GM19043 (cell line): ENCODE measurements at regions not wholly inside any gene's neighbourhood (a gene's known extent, or its start where the extent isn't known, plus 50 kb on each side); places are given as distances from the start of the nearest gene placed in this dataset.
"Not testable (repeated sequence)": the region's sequence is repeated elsewhere in the genome, so short reads cannot be mapped to it uniquely, and the experiment has no call there.

ENCODE experiments used
- ATAC-seq: cut with Tn5 transposase; IDR thresholded peaks from one replicate; pipeline ENCODE4 v1.9.1; 2021; ENCODE audit warnings: low read depth; ENCODE audit not compliant: unreplicated experiment

DNA sequence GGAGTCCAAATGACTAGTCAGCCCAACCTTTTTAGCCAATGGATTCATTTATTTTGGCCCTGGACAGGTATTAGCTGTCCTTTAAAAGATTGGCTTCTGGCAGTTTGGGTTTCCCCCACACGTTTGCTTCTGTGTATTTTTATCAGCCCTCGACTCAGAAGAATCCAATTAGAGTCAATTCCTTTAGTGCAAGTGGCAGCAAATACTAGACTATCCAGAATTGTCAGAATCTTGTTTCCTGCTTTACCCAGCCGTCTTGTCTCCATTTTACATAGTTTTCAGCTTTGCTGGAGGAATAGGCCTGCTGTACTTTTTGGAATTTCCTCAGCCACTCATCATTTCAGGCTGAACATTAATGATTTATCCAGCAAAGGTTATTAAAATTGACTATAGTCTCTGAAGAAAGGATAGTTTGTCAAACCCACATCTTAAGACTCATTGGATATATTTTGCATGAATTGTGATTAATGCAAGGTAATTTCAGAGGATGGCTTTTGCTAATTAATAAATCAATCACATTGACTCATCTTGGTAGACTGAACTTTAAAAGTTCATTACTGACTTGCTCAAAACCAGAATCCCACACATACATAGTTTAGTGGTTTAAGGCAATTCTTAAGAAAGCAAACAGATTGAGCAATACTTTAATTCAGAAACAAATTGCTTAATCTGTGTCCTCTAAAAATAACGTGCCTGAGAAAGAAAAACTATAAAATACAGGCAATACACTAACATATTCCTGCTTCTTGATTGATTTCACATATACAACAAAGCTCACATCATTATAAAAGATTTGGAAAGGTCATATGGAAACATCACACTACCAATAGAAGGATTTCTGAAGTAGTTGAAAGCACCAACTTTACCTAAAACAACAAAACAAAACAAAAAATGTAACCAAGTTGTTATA is 62.9 kb upstream of the ZNF217 start:
- ATAC-seq: no peak

DNA sequence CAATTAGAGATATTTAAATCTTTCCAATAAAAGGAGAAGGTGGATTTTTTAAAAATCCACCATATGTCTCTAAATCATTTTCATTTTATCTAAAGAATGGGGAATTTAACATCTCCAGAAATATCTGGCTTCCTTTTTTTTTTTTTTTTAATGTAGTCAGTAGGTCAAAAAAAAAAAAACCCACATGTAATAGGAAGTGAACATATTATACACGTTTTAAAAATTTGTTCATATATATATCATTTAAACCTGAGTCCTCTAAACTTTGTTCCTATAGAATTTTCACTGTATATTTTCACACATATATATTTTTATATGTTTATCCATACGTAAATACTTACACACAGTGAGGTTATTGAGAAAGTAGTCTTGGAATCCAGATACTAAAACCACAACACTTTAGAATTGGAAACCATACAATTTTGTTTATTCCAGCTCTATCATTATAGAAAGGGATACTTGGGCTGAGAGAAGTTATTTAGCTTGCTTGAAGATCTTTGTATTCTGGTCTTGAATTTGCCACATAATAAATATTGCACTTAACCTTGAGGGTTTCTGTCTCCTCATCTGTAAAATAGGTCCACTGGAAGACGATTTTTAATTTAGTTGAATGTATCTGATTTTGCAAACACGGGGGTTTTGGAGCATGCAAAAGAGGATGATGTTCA is 62.1 kb upstream of the ZNF217 start:
- ATAC-seq: no peak

DNA sequence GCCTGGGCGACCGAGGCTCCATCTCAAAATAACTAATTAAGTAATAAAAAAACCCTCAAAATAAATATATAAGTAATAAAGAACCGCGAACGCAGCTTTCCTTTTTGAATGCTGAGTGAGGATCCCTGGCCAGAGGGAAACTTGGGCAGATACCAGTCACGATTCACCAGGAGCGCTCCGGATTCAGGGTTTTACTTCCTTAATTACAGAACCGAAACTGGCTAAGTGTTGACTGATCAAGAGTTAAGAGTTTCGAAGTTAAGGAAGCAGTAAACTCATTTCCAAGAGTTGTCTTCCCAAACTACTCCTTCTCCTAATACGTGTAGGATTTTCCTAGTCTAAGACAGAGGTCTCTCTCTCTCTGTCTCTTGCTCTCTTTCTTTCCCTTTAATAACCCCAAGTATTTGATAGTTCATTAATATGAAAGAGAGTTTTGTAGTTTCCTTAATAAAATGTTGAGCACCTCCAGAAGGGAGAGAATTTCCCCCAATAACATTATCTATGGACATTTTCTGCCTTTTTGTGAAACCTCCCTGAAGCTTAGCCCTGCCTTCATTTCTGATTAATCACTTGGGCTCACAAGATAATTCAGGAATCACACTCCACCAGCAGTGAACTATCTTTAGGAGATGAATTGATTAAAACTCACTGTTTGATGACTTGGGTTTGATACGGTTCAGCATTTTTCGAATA is 61.4 kb upstream of the ZNF217 start:
- no peak for ATAC-seq

DNA sequence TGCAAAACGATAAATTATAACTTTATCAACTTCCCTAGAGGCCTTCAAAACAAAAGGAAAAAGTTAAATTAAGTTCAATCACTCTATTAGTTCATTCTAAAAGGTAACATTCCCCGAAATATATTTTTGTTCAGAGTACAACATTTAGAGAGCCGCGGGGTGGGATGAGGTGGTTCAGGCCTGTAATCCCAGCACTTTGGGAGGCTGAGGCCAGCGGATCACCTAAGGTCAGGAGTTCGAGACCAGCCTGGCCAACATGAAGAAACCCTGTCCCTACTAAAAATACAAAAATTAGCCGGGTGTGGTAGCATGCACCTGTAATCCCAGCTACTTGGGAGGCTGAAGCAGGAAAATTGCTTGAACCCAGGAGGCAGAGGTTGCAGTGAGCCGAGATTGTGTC is 60.9 kb upstream of the ZNF217 start:
- ATAC-seq: not testable (repeated sequence)

DNA sequence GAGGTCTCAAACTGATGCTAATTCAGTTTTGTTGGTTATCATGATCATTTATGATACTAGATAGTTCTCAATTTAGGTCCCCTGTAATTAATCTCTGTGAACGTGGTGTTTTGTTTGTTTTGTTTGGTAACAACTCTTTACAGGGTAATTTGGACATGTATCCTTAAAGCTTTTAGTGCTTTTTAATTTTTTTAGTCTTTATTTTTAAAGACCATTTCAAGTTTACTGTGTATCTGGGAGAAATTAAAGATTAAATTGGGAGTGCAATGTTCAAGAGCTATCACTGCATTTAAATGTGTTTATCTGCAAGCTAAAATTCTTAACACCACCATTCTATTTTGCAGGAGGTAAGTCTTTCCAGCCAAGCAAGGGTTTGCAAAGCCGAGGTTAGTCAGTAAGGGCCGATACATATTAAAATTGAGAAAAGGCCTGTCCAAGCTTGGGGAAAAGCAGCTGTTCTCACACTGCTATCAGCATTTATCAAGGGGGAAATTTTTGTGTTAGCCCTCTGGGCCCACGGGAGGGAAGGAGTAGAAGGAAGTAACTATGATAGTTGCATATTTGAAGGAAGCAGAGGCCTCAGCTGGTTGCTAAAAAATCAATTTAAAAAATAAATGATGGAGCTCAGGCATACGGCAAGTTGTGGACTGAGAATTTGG is 59.3 kb upstream of the ZNF217 start:
- no peak for ATAC-seq

DNA sequence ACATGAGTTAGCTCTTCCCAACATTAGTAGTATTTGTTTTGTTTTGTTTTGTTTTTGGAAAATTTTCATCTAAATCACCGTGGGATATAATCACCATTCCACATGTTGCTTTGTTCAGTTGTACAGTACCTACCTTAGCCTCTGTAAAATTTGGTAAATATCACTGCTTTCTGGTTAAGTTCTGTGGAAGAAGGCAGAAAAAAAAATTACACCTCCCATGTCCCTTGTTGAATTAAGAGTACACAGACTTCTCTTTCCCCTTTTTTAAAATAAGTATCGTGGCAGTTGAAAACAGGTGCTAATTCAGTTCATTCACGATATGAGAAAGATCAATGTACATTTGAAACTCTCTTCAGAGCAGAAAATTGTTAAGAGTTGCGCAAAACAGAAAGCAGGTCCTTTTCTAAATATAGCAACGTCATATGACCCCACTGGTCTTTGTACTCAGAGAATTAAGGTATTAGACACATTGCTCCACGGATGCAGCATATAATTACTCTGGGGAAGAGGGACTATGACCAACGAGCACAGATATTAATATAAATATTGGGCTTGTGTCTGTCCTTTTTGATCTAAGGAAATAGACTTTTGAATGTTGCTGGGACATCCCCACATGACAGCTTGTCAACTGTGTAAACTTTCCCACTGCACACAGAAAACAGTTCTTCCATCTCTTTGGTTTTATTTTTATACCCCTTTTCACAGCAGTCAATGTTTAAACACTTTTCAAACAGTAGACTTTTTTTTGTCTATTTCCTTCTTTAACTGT is 58.6 kb upstream of the ZNF217 start:
- peak; percentile 58 for ATAC-seq

DNA sequence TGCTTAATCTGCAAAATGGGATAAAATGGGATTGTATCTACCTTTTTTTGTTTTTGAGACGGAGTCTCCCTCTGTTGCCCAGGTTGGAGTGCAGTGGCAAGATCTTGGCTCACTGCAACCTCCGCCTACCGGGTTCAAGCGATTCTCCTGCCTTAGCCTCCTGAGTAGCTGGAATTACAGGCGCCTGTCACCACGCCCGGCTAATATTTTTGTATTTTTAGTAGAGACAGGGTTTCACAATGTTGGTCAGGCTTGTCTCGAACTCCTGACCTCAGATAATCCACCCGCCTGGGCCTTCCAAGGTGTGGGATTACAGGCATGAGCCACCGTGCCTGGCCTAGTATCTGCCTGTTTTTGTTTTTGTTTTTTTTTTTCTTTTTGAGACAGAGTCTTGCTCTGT is 55.9 kb upstream of the ZNF217 start:
- not testable (repeated sequence) for ATAC-seq

DNA sequence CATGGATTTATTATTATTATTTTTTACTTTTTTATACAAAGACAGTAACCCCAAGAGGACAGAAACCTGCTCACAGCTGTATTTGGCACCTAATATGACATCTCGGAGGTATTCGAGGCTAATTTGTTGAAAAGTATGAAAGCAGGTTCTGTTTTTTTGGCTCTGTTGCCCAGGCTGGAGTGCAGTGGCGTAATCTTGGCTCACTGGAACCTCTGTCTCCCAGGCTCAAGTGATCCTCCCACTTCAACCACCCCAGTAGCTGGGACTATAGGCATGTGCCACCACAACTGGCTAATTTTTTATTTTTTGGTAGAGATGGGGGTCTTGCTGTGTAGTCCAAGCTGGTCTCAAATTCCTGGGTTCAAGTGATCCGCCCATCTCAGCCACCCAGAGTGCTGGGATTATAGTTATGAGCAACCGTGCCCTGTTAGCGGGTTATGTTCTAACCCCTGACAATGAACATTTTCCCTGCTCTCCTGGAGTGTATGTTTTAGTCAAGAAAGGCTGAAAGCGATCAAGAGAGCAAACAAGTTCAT is 53.7 kb upstream of the ZNF217 start:
- ATAC-seq: no peak

DNA sequence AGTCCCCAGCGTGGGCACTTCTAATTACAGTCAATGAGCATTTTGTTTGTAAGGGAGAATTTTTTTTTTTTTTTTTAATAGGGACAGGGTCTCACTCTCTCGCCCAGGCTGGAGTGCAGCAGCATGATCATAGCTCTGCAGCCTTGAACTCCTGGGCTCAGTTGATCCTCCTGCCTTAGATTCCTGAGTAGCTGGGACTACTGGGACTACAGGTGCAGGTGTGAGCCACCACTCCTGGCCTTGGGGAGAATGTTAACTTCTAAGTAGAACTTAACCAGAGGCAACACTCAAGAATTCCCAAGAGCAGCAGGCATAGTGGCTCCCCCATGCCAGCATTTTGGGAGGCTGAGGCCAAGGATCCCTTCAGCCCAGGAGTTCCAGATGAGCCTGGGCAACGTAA is 52.9 kb upstream of the ZNF217 start:
- ATAC-seq: no peak

DNA sequence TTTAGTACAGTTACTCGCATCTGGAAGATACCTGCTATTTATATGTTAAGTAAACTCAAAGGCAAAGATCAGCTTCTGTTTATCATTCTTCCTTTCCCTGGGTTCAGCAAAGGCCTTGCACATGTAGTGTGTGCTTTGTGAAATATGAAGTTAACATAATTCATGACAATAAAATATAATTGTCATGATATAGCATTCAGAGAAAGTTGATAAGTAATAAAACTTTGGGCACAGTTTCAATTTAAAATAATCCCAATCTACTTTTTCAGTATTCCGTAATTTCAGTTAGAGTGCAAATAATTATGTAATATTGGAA is 51.9 kb upstream of the ZNF217 start:
- ATAC-seq: no peak

DNA sequence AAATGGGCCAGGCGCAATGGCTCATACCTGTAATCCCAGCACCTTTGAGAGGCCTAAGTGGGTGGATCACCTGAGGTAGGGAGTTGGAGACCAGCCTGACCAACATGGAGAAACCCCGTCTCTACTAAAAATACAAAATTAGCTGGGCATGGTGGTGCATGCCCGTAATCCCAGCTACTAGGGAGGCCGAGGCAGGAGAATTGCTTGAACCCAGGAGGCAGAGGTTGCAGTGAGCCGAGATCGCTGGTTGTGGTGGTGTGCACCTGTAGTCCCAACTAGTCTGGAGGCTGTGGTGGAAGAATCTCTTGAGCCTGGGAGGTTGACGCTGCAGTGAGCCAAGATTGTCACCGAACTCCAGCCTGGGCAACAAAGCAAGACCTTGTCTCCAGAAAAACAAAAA is 50.5 kb upstream of the ZNF217 start:
- ATAC-seq: not testable (repeated sequence)
